HG03045 (cell line): ENCODE measurements at regions not wholly inside any gene's neighbourhood (a gene's known extent, or its start where the extent isn't known, plus 50 kb on each side); places are given as distances from the start of the nearest gene placed in this dataset.
"Not testable (repeated sequence)": the region's sequence is repeated elsewhere in the genome, so short reads cannot be mapped to it uniquely, and the experiment has no call there.

ENCODE experiments used
- ATAC-seq: cut with Tn5 transposase; IDR thresholded peaks from one replicate; pipeline ENCODE4 v1.9.1; 2021; ENCODE audit warnings: mild to moderate bottlenecking, moderate library complexity; ENCODE audit not compliant: unreplicated experiment

- no peak for ATAC-seq
These were observed 131.5 kb upstream of the MON1B start for GRCh38 chr16:77059446-77059845.

DNA sequence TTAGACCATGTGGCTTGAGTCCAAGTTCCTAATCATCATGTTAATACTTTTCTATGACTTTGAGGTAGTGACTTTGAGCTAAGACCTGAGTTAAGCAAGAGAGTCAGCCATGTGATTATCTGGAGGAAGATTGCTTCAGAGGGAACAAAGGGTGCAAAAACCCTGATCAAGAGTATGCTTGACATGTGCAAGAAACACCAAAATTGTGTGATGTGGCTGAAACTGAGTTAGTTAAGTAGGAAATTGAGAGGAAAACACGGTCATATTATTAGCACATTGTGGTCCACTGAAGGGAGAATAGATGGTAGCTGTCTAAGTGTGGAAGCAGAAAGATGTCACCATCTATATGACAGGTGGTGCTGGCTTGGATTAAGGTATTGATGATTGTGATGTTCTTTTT lies 130.4 kb upstream of the MON1B start:
- no peak for ATAC-seq

DNA sequence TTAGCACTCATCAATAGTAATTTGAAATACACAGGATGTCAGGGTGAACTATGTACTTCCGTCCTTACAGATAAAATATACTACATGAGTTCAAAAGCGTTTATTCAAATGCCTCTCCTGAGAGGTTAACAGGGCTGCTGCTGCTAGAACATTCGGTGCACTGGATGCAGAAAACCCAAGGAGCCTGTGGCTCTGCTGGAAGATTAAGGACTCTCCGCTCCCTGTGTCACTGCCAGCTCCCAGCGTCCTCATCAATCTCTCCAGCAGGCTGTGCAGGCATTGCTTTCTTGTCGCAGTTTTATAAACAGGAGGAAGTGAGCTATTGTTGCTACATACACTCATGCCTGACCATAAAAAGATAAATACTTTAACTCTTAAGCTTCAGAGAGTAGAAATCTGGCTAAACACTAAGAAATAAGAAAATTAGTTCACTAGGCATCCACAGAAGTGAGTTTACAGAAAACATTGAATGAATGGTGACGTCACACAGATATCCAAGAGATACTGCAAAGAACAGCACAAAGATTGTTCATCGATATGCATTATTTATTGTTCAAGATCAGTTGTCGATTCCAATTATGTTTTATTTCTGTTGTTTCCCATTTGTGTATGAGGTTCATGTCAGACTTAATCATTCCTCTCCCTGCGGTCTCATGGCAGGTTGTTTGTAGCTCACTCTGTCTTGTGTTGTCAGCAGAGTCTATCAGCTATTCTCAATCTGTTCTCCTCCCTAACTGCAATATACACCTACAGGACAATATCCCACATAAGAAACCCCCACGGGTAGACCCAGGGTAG lies 127.9 kb upstream of the MON1B start:
- ATAC-seq, result no peak

DNA sequence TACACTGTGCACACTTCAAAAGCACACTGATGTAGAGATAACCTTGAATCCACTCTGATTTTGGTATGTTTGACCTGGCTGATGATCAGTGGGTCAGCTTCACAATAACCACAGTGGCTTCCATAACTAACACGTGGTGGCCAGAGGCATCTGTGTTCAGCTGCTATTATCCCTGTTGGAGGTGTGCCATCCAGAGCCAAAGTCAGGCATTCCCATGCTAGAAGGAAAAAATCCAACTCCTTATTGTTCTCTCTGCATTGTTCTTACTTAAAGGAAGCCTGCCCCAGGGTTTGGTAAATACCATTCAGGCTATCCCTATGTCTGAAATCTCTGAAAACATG lies 127.3 kb upstream of the MON1B start:
- ATAC-seq, result no peak

GRCh38 chr16:77064037-77064436 lies 127.0 kb upstream of the MON1B start:
- ATAC-seq, result no peak

GRCh38 chr16:77066896-77067496 lies 124.0 kb upstream of the MON1B start:
- ATAC-seq, result no peak

DNA sequence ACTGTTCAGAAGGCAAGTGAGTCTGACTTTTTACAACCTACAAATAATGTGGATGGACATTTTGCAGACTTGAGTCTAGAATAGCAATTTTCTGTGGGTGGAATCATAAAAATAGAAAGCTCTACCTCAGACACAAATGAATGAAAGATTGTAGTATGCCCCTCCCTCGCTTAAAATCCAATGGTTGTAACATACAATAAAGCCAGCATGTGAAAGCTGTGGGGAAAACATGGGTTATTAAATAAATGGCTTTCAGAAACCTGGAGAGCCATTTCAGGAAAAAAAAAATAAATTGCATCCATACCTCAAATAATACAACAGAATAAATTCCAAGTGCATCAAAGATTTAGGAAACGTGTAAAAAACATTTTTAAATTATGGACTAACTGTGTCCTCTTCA lies 123.1 kb upstream of the MON1B start:
- no peak for ATAC-seq

GRCh38 chr16:77068402-77068801 lies 122.6 kb upstream of the MON1B start:
- no peak for ATAC-seq

GRCh38 chr16:77069929-77070328 lies 121.1 kb upstream of the MON1B start:
- ATAC-seq, result no peak

DNA sequence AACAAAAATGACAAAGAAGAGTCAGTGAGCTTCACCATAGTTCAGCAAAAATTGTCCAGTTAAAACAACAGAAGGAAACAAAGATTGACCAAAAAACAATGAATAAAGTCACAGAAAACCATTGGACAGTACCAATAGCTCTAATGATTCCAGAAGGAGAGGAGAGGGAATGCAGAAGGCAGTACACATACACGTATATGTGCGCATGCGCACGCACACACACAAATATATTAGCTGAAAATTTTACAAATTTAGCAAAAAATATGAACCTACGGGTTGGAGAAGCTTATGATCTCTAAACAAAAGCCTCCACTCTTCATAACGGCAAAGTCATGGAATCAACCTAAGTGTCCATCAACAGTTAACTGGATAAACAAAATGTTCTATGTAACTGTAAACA lies 120.3 kb upstream of the MON1B start:
- ATAC-seq, result no peak

DNA sequence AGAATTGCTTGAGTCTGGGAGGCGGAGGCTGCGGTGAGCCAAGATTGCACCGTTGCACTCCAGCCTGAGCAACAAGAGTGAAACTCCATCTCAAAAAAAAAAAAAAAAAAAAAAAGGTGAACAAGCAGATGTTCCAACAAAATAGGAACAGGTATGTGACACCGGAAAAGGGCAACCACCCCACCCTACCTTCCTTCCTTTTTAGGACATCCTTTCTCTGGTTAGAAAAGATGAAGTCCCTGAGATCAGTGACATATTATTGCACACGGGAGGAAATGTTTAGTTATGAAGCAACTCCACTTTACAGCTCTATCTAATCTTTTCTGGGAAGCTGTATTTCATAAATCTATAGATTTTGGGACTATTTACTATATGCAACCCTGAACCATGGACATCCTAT lies 114.2 kb upstream of the MON1B start:
- ATAC-seq, result no peak

GRCh38 chr16:77077256-77077922 lies 113.6 kb upstream of the MON1B start:
- no peak for ATAC-seq

DNA sequence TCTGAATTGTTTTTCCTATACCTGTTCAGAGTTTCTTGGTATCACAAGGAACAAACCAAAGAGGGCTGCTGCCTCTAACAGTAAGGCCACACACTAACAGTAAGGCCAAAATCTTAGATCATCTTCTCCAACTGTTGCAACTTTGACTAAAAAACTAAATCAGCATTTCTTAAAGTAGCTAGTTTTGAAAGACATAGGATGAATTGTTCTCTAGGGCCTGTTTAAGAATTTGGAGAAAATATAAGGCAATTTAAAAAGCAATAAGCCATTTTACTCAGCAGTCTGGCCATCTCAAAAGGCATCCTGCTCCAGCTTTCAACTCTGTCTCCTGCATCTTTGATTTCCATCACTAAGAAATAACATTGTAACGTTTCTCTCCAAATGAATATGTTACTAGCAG lies 105.0 kb upstream of the MON1B start:
- ATAC-seq, result no peak

DNA sequence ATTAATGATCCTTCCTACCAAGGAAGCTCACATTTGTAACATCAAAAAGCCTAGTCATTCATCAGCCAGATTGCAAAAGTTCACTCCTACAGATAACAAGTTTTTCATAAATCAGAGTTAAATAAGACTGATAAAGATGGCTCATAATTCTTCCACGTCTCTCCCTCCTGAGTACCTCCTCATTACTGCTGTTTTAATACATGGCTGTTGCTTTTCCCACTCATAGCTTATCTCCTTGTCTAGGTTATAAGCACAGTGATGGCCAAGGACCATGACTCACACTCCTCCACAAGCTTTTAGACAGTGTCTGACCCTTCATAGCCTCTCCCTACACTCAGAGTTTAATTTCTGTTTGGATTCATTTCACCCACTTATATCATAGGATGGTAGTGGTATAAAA lies 100.9 kb upstream of the MON1B start:
- no peak for ATAC-seq

- ATAC-seq, result no peak
These were observed 97.7 kb upstream of the MON1B start for GRCh38 chr16:77093309-77093708.

GRCh38 chr16:77093999-77094398 lies 97.0 kb upstream of the MON1B start:
- ATAC-seq, result no peak

GRCh38 chr16:77111056-77111565 lies 79.9 kb upstream of the MON1B start:
- no peak for ATAC-seq

- ATAC-seq, result no peak
These were observed 78.2 kb upstream of the MON1B start for GRCh38 chr16:77112746-77113145.

DNA sequence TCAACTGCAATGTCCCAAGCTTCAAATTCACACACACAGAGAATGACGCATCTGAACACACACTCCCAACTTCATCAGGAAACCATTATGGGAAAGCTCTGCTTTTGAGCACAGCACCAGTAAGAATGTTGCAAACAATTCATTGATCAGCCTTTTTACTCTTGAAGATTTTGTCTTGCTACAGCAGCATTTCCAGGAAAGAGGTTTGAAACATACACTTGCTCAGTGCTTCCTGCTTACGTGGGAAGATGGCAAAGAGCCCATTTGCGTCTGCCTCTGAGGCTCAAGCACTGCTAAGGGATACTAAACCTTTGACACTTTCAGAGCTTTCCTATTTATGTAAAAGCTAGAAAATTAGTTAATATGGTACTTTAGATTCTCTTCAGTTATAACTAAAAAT lies 77.2 kb upstream of the MON1B start:
- ATAC-seq, result no peak

DNA sequence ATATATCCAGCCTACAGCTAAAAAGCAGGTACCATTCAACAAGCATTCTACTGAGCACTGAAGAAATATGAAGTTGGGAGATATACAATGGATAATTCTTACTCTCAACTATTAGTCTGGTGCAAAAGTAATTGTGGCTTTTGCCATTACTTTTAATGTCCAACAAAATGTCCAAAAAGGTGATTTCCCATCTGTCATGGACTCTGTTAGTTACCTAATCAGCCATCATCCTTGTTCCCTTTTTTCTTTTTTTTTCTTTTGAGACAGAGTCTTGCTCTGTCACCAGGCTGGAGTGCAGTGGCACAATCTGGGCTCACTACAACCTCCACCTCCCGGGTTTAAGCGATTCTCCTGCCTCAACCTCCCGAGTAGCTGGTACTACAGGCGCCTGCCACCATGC lies 76.6 kb upstream of the MON1B start:
- ATAC-seq, result not testable (repeated sequence)

DNA sequence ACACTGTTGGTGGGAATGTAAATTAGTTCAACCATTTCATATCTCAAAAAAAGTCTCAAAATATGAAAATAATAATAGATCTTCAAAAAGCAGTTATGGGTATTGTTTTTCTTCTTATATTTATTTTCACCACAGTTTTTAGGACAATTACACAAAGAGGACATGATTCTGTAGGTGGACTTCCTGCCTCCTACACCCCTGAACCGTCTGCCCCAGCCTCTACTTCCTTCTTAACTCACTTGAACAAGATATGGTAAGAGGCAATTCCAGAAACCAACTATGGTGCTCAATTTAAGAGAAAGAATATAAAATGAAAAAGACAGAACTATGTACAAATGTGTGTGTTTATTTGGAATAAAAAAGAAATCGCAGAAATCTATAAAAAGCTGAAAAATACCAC lies 74.1 kb upstream of the MON1B start:
- ATAC-seq, result no peak

DNA sequence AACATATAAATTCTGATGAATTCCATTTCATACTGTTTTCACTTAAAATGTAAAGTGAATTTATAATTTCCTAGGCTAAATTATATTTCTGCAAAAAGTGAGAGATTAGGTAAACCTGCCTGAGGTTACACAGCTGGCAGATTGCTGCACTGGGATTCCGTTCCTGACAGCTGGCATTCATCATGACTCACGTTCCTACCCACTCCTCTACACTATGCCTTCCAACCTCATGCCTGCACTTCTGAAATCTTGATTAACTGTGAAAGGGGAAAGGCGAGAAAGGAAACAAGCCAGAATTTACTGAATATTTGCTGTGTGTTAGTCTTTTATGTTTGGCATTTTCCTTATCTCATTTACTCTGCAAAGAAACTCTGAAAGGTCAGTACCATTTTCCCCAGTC lies 73.3 kb upstream of the MON1B start:
- no peak for ATAC-seq
